H1 (cell line): ENCODE measurements at regions not wholly inside any gene's neighbourhood (a gene's known extent, or its start where the extent isn't known, plus 50 kb on each side); places are given as distances from the start of the nearest gene placed in this dataset.

Experiments used
- CTCF ChIA-PET: fragments of 300-600 bp; sonication (Branson Sonifier 250); formaldehyde crosslinking; loops from one replicate; lab custom pipeline; 2021; ENCODE audit not compliant: partially characterized antibody; lab: Charles Lee
- POLR2A ChIA-PET: fragments of 300-600 bp; sonication (Branson Sonifier 250); formaldehyde crosslinking; loops from one replicate; lab custom pipeline; 2021; ENCODE audit warnings: inconsistent platforms; ENCODE audit not compliant: partially characterized antibody; lab: Charles Lee
- DNase-seq, 2 experiments: peaks; one replicate each; pipeline versions ENCODE4 v3.0.0 to v3.0.0-alpha.2; 2010 to 2022; ENCODE audit warnings: low spot score in 2 of 2, low read depth in 1 of 2, mixed read lengths in 1 of 2
- FAIRE-seq: peaks from 2 replicates; lab custom pipeline; 2011; peaks lifted over from hg19 to GRCh38; lab: Jason Lieb, UNC
- H2AFZ ChIP-seq: 2 replicates; pipeline ENCODE4 v1.8.1; 2012; ENCODE audit warnings: low read length, inconsistent platforms
- H2AK5ac ChIP-seq: 2 replicates; pipeline ENCODE4 v1.6.1; 2013; ENCODE audit warnings: low read depth, low read length
- H2BK120ac ChIP-seq: replicated peaks from 2 replicates; pipeline ENCODE3; 2013; ENCODE audit warnings: low read depth, low read length, inconsistent platforms
- H2BK12ac ChIP-seq: 2 replicates; pipeline ENCODE4 v1.6.1; 2013; ENCODE audit warnings: low read depth, low read length
- H2BK15ac ChIP-seq: 2 replicates; pipeline ENCODE4 v1.6.1; 2013; ENCODE audit warnings: low read length
- H2BK20ac ChIP-seq: 2 replicates; pipeline ENCODE4 v1.6.1; 2013; ENCODE audit warnings: low read length
- H2BK5ac ChIP-seq: 2 replicates; pipeline ENCODE4 v1.6.1; 2013; ENCODE audit warnings: low read depth, low read length
- H3K14ac ChIP-seq: 2 replicates; pipeline ENCODE4 v1.6.1; 2013; ENCODE audit warnings: inconsistent platforms; ENCODE audit not compliant: insufficient read length
- H3K18ac ChIP-seq: 2 replicates; pipeline ENCODE4 v1.6.1; 2013; ENCODE audit warnings: low read length; ENCODE audit errors: extremely low read depth
- H3K23ac ChIP-seq: 2 replicates; pipeline ENCODE4 v1.6.1; 2013; ENCODE audit warnings: inconsistent platforms; ENCODE audit not compliant: insufficient read length
- H3K23me2 ChIP-seq: 2 replicates; pipeline ENCODE4 v1.6.1; 2013; ENCODE audit warnings: low read depth, low read length
- H3K27ac ChIP-seq: 2 replicates; pipeline ENCODE4 v1.6.1; 2011; ENCODE audit warnings: low read depth, low read length, inconsistent platforms
- H3K27me3 ChIP-seq, 4 experiments: replicated peaks in 1 of 4; 1 replicate in 1 of 4; 2 replicates in 3 of 4; pipeline versions ENCODE4 v1.6.1 to v1.8.1; 2011 to 2013; ENCODE audit warnings: low read length in 3 of 4, mild to moderate bottlenecking in 3 of 4, inconsistent platforms in 2 of 4, mixed read lengths in 2 of 4, moderate library complexity in 1 of 4; ENCODE audit not compliant: control insufficient read depth in 3 of 4, insufficient read depth in 3 of 4; ENCODE audit errors: extremely low read depth in 1 of 4
- H3K36me3 ChIP-seq, 4 experiments: 2 replicates each; pipeline versions ENCODE4 v1.6.1 to v1.8.1; 2011 to 2013; ENCODE audit warnings: mild to moderate bottlenecking in 4 of 4, low read length in 3 of 4, moderate library complexity in 2 of 4, control low read depth in 1 of 4, inconsistent platforms in 1 of 4; ENCODE audit not compliant: insufficient read depth in 4 of 4, control insufficient read depth in 2 of 4
- H3K4ac ChIP-seq: replicated peaks from 2 replicates; pipeline ENCODE3; 2013; ENCODE audit warnings: low read length, low read depth, mixed read lengths, inconsistent platforms; ENCODE audit not compliant: insufficient read length
- H3K4me1 ChIP-seq, 4 experiments: replicated peaks in 1 of 4; 1 replicate in 1 of 4; 2 replicates in 3 of 4; pipeline versions ENCODE4 v1.6.1 to v1.8.1; 2011 to 2013; ENCODE audit warnings: low read length in 3 of 4, inconsistent platforms in 2 of 4, mixed read lengths in 1 of 4; ENCODE audit not compliant: insufficient read depth in 4 of 4, control insufficient read depth in 3 of 4
- H3K4me2 ChIP-seq, 2 experiments: 2 replicates each; pipeline versions ENCODE4 v1.6.1 to v1.8.1; 2011 to 2013; ENCODE audit warnings: low read depth in 2 of 2, low read length in 2 of 2, control low read depth in 1 of 2, inconsistent platforms in 1 of 2, mild to moderate bottlenecking in 1 of 2; ENCODE audit not compliant: insufficient read depth in 1 of 2
- H3K4me3 ChIP-seq, 4 experiments: fragments of 200-600, 300-600 bp in 1 of 4; sonication (generic), shearing (Covaris generic), sonication (Bioruptor Twin) in 1 of 4; 2 replicates each; pipeline versions ENCODE4 v1.5.1 to v1.8.1; 2011 to 2016; ENCODE audit warnings: low read length in 4 of 4, low read depth in 3 of 4, control low read depth in 2 of 4, inconsistent platforms in 2 of 4, mild to moderate bottlenecking in 2 of 4, mixed read lengths in 1 of 4, moderate library complexity in 1 of 4; ENCODE audit not compliant: insufficient read depth in 2 of 4; ENCODE audit errors: extremely low read depth in 1 of 4
- H3K56ac ChIP-seq: replicated peaks from 2 replicates; pipeline ENCODE3; 2013; ENCODE audit warnings: low read depth, mild to moderate bottlenecking, mixed read lengths, low read length, inconsistent platforms; ENCODE audit not compliant: insufficient read length
- H3K79me1 ChIP-seq: 2 replicates; pipeline ENCODE4 v1.6.1; 2013; ENCODE audit warnings: low read depth, low read length, control low read depth
- H3K79me2 ChIP-seq, 2 experiments: 2 replicates each; pipeline versions ENCODE4 v1.6.1 to v1.8.1; 2012 to 2013; ENCODE audit warnings: low read length in 2 of 2, mild to moderate bottlenecking in 2 of 2, inconsistent platforms in 1 of 2; ENCODE audit not compliant: insufficient read depth in 2 of 2, control insufficient read depth in 1 of 2
- H3K9ac ChIP-seq, 4 experiments: replicated peaks in 1 of 4; 1 replicate in 1 of 4; 2 replicates in 3 of 4; pipeline versions ENCODE4 v1.6.1 to v1.8.1; 2011 to 2013; ENCODE audit warnings: low read depth in 3 of 4, low read length in 3 of 4, control low read depth in 2 of 4, mild to moderate bottlenecking in 2 of 4, moderate library complexity in 2 of 4, inconsistent platforms in 1 of 4; ENCODE audit errors: extremely low read depth in 1 of 4
- H3K9me3 ChIP-seq, 2 experiments: 2 replicates each; pipeline versions ENCODE4 v1.6.1 to v1.8.1; 2012 to 2013; ENCODE audit warnings: mild to moderate bottlenecking in 2 of 2, moderate library complexity in 2 of 2, control low read depth in 1 of 2, inconsistent platforms in 1 of 2, low read depth in 1 of 2, low read length in 1 of 2, mixed read lengths in 1 of 2; ENCODE audit not compliant: insufficient read depth in 2 of 2
- H4K20me1 ChIP-seq, 2 experiments: replicated peaks in 1 of 2; 2 replicates each; pipeline versions ENCODE3 to v1.8.1; 2011 to 2013; ENCODE audit warnings: inconsistent platforms in 2 of 2, low read length in 2 of 2, mild to moderate bottlenecking in 1 of 2; ENCODE audit not compliant: insufficient read depth in 2 of 2, control insufficient read depth in 1 of 2
- H4K5ac ChIP-seq: 2 replicates; pipeline ENCODE4 v1.6.1; 2013; ENCODE audit warnings: low read length, low read depth, mixed read lengths, inconsistent platforms; ENCODE audit not compliant: insufficient read length
- H4K8ac ChIP-seq: 2 replicates; pipeline ENCODE4 v1.8.0; 2013; ENCODE audit warnings: mild to moderate bottlenecking, moderate library complexity, low read length, inconsistent platforms; ENCODE audit not compliant: insufficient read depth; ENCODE audit errors: extremely low read depth
- H4K91ac ChIP-seq: replicated peaks from 2 replicates; pipeline ENCODE3; 2013; ENCODE audit warnings: low read length, mixed read lengths, inconsistent platforms; ENCODE audit not compliant: insufficient read length
- ATF3 ChIP-seq: IDR thresholded peaks from 2 replicates; pipeline ENCODE4 v1.6.1; 2011; ENCODE audit warnings: low read depth, mild to moderate bottlenecking, low read length; ENCODE audit not compliant: insufficient read depth
- BRCA1 ChIP-seq: IDR thresholded peaks from 2 replicates; pipeline ENCODE4 v1.6.1; 2012; ENCODE audit warnings: low read depth, low read length, improper control_type of control experiment
- CBX5 ChIP-seq: fragments of 300-800, 300-1000 bp; sonication (generic); IDR thresholded peaks from 2 replicates; pipeline ENCODE4 v1.7.1; 2016; ENCODE audit warnings: antibody characterized with exemption, low read length, low read depth
- EGR1 ChIP-seq: IDR thresholded peaks from 2 replicates; pipeline ENCODE4 v1.6.1; 2011; ENCODE audit warnings: low read depth, low read length, borderline replicate concordance
- EZH2 ChIP-seq: fragments of 200-600 bp; sonication (generic); IDR thresholded peaks from 2 replicates; pipeline ENCODE4 v1.7.1; 2012; ENCODE audit warnings: low read depth, mild to moderate bottlenecking, moderate library complexity, low read length, inconsistent platforms; ENCODE audit not compliant: severe bottlenecking
- FOSL1 ChIP-seq: IDR thresholded peaks from 2 replicates; pipeline ENCODE4 v1.6.1; 2011; ENCODE audit warnings: mild to moderate bottlenecking, low read depth, low read length, moderate library complexity; ENCODE audit not compliant: insufficient read depth
- KDM4A ChIP-seq: IDR thresholded peaks from one replicate; pipeline ENCODE4 v1.7.1; 2012; ENCODE audit warnings: low read depth, mild to moderate bottlenecking, moderate library complexity, low read length, inconsistent platforms; ENCODE audit not compliant: severe bottlenecking
- MAX ChIP-seq: IDR thresholded peaks from 2 replicates; pipeline ENCODE4 v1.6.1; 2012; ENCODE audit warnings: inconsistent platforms
- NRF1 ChIP-seq: IDR thresholded peaks from 2 replicates; pipeline ENCODE4 v1.6.1; 2011; ENCODE audit warnings: mild to moderate bottlenecking, low read depth, low read length, improper control_type of control experiment
- RBBP5 ChIP-seq: IDR thresholded peaks from 2 replicates; pipeline ENCODE4 v1.7.1; 2012; ENCODE audit warnings: low read depth, mild to moderate bottlenecking, inconsistent platforms, low read length, moderate library complexity, borderline replicate concordance
- RXRA ChIP-seq: IDR thresholded peaks from 2 replicates; pipeline ENCODE4 v1.6.1; 2011; ENCODE audit warnings: low read depth, mild to moderate bottlenecking, low read length, moderate library complexity; ENCODE audit not compliant: insufficient read depth
- SUZ12 ChIP-seq: fragments of 200-600 bp; sonication (generic); IDR thresholded peaks from 2 replicates; pipeline ENCODE4 v1.6.1; 2012; ENCODE audit warnings: mild to moderate bottlenecking, inconsistent platforms, low read length, moderate library complexity, mixed read lengths
- TCF12 ChIP-seq: IDR thresholded peaks from 2 replicates; pipeline ENCODE4 v1.6.1; 2011; ENCODE audit warnings: low read depth, mild to moderate bottlenecking, low read length
- YY1 ChIP-seq: IDR thresholded peaks from 2 replicates; pipeline ENCODE4 v1.6.1; 2011; ENCODE audit warnings: low read depth, mild to moderate bottlenecking, low read length
- WGBS, 2 experiments: shearing (Covaris generic) in 1 of 2; methylation state at CpG; one replicate each; pipeline versions ENCODE4 v1.1.6 to v1.1.7; 2013 to 2015; ENCODE audit warnings: low lambda C conversion rate in 2 of 2, mixed read lengths in 2 of 2, inconsistent platforms in 1 of 2, low coverage in 1 of 2, missing lambda C conversion rate in 1 of 2; ENCODE audit not compliant: insufficient replicate concordance in 2 of 2, insufficient coverage in 1 of 2, insufficient read length in 1 of 2; ENCODE audit errors: extremely low coverage in 1 of 2, missing lambda C conversion rate in 1 of 2; 5-methylcytosine and 5-hydroxymethylcytosine counted together

- no peak overlapping the region for H2BK15ac ChIP-seq
- H3K23me2 ChIP-seq: no peaks in the 10 kb centered on the region
- no peak overlapping the region for H2AFZ ChIP-seq
- no peak overlapping the region for H3K4ac ChIP-seq
- FAIRE-seq (no peak), DNase-seq (no peak)
- no peak overlapping the region for H2AK5ac ChIP-seq
- no peaks in the 10 kb centered on the region for H3K79me1 ChIP-seq
- H3K56ac ChIP-seq: no peak overlapping the region
- no peaks in the 10 kb centered on the region for H4K20me1 ChIP-seq
- no peak overlapping the region for H3K4me3 ChIP-seq
- no peak overlapping the region for H3K4me2 ChIP-seq
- CTCF ChIA-PET: interaction anchor here (0.6 kb wide), 1 partner anchor 579 kb away, joined by 3 read pairs; no protein-coding TSS in a partner anchor
- no peak overlapping the region for H2BK5ac ChIP-seq
- H3K27me3 ChIP-seq: no peaks in the 10 kb centered on the region
- H4K5ac ChIP-seq: no peak overlapping the region
- H2BK12ac ChIP-seq: no peak overlapping the region
- H3K36me3 ChIP-seq: no peaks in the 10 kb centered on the region
- no peaks in the 10 kb centered on the region for H3K79me2 ChIP-seq
- H3K23ac ChIP-seq: no peak overlapping the region
- H3K9ac ChIP-seq: no peak overlapping the region
- H2BK20ac ChIP-seq: no peak overlapping the region
- no peak overlapping the region for H3K14ac ChIP-seq
- H4K91ac ChIP-seq: no peak overlapping the region
- H3K27ac ChIP-seq: no peak overlapping the region
- H3K9me3 ChIP-seq: no peaks in the 10 kb centered on the region
- POLR2A ChIA-PET: no interaction called here
- no peak overlapping the region for H3K18ac ChIP-seq
- no peaks in the 10 kb centered on the region; a peak in 1 of 7 replicates for H3K4me1 ChIP-seq
- WGBS, 2 experiments: 93% methylated on average over 1 of the region's 1 CpG; no CpG with 5 or more reads in 1 of the 2 experiments
- H2BK120ac ChIP-seq: no peak overlapping the region
- H4K8ac ChIP-seq: no peak overlapping the region
- TF ChIP-seq NRF1 (no peak), YY1 (no peak), EZH2 (no peak), SUZ12 (no peak), EGR1 (no peak), RXRA (no peak), MAX (no peak), KDM4A (no peak), BRCA1 (no peak), CBX5 (no peak), FOSL1 (no peak), RBBP5 (no peak), TCF12 (no peak), ATF3 (no peak)
Measured at GRCh38 chr9:73805853-73806458, 654.3 kb downstream of the ANXA1 start.
